NAMALWA (cell line): ENCODE measurements at regions not wholly inside any gene's neighbourhood (a gene's known extent, or its start where the extent isn't known, plus 50 kb on each side); places are given as distances from the start of the nearest gene placed in this dataset.

Source experiments
- DNase-seq: peaks from one replicate; pipeline ENCODE4 v3.0.0-alpha.2; 2015; ENCODE audit warnings: low spot score

- DNase-seq, result no peak
Measured at GRCh38 chr6:99073223-99073622, 125.5 kb upstream of the FBXL4 start.

GRCh38 chr6:99066044-99066443, 118.3 kb upstream of the FBXL4 start:
- no peak for DNase-seq

GRCh38 chr6:99064834-99065233, 117.1 kb upstream of the FBXL4 start:
- DNase-seq, result no peak

- DNase-seq, result no peak
Measured at GRCh38 chr6:99036672-99037071, 88.9 kb upstream of the FBXL4 start.

GRCh38 chr6:99032396-99032795, 84.7 kb upstream of the FBXL4 start:
- DNase-seq, result no peak

- no peak for DNase-seq
Measured at GRCh38 chr6:99031957-99032356, 84.2 kb upstream of the FBXL4 start.

GRCh38 chr6:99030915-99031314, 83.2 kb upstream of the FBXL4 start:
- no peak for DNase-seq

GRCh38 chr6:99026135-99026534, 78.4 kb upstream of the FBXL4 start:
- DNase-seq, result peak; percentile 38

GRCh38 chr6:99024089-99024488, 76.3 kb upstream of the FBXL4 start:
- no peak for DNase-seq

GRCh38 chr6:99022039-99022609, 74.4 kb upstream of the FBXL4 start:
- no peak for DNase-seq

GRCh38 chr6:99019381-99019780, 71.6 kb upstream of the FBXL4 start:
- no peak for DNase-seq

GRCh38 chr6:99017150-99017549, 69.4 kb upstream of the FBXL4 start:
- no peak for DNase-seq

GRCh38 chr6:99016355-99016754, 68.6 kb upstream of the FBXL4 start:
- no peak for DNase-seq

- DNase-seq, result no peak
Measured at GRCh38 chr6:99014061-99014460, 66.3 kb upstream of the FBXL4 start.

GRCh38 chr6:99013661-99014060, 65.9 kb upstream of the FBXL4 start:
- no peak for DNase-seq

- no peak for DNase-seq
Measured at GRCh38 chr6:99013145-99013544, 65.4 kb upstream of the FBXL4 start.

- no peak for DNase-seq
Measured at GRCh38 chr6:99011151-99011550, 63.4 kb upstream of the FBXL4 start.

- no peak for DNase-seq
Measured at GRCh38 chr6:99002831-99003230, 55.1 kb upstream of the FBXL4 start.

GRCh38 chr6:98998103-98998502, 50.4 kb upstream of the FBXL4 start:
- DNase-seq, result no peak
